ENCODE measurements at regions not wholly inside any gene's neighbourhood (a gene's known extent, or its start where the extent isn't known, plus 50 kb on each side); places are given as distances from the start of the nearest gene placed in this dataset.
"Not testable (repeated sequence)": the region's sequence is repeated elsewhere in the genome, so short reads cannot be mapped to it uniquely, and the experiment has no call there.

DNA sequence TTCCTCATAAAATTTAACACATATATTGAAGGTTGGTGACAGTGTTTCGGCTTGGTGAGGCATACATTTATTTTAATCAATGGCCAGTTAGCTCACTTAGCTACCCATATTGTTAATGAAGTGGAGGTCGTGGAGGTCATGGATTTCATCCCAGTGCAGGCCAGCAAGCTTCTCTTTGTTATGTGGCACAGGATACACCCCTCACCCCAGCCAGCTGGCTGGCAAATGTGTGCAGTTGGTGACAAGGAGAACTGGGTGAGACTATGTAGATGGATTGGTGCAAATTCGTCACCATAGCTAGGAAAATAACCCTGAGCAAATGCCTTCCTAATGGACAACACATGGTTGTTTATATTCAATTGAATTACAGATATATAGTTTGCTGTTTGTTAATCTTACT is 50.5 kb upstream of the FOXP2 start:
- no peak for DNase-seq (ENCODE audit: low spot score)

DNA sequence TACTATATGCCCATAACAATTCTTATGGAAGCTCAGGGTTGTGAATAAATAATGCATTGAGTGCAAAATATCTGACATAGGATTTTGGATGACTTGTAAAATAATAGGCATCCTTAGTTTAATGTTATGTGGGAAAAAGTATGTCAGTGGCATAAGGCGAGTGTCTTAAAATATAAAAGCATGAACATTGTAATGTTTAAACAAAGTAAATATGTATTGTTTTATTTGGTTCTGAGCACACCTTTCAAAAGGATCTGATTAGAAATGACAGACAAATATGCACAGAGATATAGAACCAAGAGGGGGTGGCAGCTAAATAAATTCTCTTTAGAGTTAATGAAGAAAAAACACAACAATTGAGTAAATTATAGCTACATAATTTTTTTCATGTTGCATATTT is 51.3 kb upstream of the FOXP2 start:
- no peak for DNase-seq (ENCODE audit: low spot score)

DNA sequence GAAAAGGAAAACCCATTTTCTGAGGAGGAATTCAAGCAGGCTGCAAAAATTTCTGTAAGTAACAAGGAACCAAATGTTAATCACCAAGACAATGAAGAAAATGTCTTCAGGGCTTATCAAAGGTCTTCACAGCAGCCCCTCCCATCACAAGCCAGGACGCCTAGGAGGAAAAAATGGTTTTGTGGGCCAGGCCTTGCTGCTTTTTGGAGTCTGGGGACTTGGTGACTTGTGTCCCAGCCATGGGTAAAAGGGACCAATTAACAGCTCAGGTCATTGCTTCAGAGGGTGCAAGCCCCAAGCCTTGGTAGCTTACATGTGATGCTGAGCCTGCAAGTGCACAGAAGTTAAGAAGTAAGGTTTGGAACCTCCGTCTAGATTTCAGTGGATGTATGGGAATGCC is 55.7 kb upstream of the FOXP2 start:
- no peak for DNase-seq (ENCODE audit: low spot score)

DNA sequence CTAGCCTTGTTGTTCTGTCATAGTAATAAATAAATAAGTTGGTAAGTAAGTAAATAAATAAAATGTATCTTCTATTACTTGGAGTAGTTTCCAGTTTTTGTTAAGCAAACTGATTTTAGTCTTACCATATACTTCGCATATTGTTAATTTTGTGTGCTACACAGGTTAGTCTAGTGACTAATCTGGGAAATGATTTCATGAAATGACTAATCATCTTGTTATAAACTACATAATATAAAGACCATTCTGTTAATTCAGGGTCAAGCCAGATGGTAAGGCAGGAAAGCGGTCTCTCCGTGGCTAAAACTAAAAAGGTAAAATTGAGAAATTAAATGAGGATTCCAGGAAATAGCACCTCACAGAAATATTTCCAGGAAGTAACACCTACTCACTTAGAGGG is 58.5 kb upstream of the FOXP2 start:
- no peak for DNase-seq (ENCODE audit: low spot score)

DNA sequence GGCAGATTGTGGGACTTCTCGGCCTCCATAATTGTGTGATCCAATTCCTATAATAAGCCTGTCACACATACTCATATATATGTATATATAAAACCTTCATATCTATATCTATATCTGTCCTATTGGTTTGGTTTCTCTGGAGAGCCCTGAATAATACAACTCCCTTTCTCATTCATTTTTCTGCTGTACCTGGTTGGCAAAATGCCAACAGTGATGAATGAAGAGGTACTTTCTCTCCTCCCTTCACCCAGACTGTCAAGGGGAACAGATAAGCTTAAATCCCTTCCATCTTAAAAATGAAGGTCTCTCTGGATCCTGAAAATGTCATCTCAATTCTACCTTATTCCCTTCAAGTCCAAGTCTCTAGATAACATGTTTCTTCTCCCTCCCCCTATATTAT is 60.3 kb upstream of the FOXP2 start:
- DNase-seq (ENCODE audit: low spot score) = no peak

DNA sequence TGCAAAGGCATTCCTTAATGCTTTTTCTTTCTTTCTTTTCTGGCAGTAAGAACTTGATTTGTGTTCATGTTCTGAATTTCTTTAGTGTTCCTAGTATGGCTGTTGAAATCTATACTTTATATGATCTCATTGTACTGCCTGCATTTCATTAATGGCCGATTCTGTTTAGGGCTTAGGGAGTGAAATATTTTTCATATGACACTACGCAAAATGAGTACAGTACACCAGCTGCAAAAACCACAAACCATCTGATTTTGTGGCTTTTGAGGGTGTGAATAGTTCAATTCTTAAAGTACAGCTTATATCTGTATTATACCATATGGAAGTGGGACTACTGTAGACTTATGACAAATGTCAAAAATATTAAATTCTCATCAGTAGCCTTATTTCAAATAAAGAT is 69.1 kb upstream of the FOXP2 start:
- DNase-seq (ENCODE audit: low spot score) = no peak

DNA sequence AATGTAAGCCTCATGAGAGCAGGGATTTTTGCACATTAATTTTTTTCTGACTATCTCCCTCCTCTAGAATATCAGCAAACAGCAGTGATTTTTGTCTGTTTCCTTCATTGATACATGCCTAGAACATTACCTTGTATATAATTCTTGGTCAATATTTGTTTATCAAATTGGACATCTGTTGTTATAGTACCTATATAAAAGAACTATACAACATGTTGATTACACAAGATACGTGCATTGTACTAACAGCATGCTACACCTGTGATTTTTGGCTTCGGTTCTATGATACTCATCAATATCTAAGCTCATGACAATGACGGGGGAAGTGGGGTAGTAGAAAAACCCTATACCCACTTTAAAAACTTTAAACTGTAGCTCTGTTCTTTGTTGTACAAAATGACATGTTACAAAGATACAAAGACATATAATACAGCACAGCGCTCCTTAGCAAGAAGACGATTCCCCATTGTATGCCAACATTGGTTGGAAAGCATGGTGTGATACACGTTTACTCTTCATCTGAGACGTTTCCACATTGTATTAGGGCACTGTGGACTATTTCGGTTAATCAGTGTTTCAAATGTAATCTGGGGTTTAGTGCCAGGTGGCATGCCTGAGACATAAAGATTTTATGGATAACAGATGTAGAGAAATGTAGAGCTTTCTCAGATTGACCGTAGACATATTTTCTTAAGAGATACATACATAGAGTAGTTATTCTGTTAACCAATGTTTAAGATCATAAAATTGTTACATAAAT is 70.5 kb upstream of the FOXP2 start:
- DNase-seq (ENCODE audit: low spot score) = no peak

DNA sequence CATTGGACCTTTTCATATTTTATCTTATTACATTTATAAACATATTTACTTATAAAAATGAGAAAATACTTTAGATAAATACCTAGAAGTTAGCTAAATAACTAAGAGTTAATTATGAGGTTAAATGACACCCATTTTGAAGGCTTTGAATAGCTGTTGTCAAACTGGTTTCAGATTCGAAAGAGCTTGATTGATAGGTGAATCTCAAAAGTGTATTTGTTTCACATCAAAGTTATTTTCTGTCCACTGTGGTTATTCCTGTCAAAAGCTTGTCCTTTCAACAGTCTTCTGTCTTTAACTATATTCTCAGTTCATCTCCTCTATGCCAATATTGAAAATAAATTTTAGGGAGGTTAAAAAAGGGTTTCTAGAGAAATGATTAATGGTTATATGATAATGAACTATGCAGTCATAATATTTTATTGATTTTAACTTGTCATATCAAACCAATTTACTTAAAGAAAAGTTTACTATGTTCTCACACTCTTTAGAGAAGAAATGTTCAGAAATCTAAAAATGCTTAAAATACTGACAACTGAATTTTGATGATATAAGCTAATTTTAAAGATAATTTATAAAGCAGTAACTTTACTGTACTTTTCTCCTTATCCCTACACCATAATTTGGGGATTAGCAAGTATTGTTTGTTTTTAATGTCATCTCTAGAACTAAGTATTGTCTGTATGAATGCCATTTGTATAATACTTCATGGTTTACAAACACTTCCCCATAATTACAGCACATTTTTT is 72.0 kb upstream of the FOXP2 start:
- no peak for DNase-seq (ENCODE audit: low spot score)

DNA sequence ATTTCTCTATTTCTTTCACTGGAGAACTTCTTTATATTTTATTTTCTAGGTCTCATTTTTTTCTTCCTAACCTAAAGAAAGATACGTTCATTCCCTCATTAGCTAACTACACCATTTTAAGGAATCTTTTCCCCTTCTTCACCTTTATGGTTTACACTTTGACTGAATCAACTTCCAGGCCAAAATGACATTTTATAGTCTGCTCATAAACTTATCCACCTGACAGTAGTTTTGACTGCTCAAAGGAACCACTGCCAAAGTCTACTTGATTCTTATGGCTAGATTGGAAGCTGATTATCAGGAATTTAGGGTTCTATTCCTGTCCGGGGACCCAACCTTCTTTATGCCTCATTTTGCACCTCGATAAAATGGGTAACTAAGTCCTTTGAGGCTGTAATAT is 73.0 kb upstream of the FOXP2 start:
- DNase-seq (ENCODE audit: low spot score) = no peak

DNA sequence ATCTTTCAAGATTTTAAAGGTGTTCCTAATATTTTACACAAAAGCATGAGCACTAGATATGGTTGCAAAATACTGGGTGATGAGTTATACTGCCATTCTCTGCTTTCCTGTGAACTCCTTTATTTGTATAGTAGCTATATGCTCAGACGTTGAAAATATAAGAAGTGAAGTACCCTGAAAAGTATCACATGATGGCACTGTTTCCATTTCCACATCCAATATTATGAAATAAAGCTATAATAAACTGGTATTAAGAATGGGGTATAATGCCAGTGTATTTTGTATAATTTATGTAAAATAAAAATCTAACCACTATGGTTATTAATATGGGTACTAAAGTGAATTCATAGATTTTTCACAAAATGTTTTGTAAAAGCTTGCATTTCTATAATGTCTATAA is 79.6 kb upstream of the FOXP2 start:
- DNase-seq (ENCODE audit: low spot score) = no peak

DNA sequence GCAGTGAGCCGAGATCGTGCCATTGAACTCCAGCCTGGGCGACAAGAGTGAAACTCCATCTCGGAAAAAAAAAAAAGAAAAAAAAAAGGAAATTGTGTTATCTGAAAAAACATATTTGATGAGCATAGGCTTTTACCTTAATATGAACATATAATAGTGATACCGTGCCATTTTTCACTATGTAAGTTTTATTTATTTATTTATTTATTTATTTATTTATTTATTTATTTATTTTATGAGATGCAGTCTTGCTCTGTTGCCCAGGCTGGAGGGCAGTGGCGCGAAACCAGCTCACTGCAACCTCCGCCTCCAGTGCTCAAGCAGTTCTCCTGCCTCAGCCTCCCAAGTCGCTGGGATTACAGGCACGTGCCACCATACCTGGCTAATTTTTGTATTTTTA is 85.2 kb upstream of the FOXP2 start:
- DNase-seq (ENCODE audit: low spot score) = not testable (repeated sequence)

DNA sequence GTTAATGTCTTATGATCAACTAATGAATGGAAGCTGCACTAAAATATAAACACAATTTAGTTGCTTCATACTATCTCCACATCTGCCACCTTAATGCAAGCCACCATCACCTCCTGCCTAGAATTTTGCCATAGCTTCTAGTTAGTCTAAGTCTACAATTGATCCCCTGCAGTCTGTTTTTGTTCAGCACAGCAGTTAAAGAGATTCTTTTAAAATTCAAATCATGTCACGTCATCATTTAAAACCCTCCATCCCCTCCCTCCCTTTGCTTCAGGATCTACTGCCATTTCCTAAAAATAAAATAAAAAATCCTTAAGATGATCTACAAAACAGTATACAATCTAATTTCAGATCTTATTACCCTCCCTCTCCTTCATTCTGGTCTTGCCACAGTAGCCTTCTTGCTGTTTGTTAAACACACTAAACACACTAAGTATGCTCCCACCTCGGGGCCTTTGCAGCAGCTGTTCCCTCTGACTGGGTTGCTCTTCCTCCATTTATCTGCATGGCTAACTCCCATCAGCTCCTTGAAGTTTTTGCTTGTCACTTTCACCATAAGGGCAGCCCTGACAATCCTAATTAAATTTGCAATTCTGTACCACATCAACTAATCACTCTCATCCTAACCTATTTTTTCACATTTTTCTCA is 97.0 kb upstream of the FOXP2 start:
- no peak for DNase-seq (ENCODE audit: low spot score)

DNA sequence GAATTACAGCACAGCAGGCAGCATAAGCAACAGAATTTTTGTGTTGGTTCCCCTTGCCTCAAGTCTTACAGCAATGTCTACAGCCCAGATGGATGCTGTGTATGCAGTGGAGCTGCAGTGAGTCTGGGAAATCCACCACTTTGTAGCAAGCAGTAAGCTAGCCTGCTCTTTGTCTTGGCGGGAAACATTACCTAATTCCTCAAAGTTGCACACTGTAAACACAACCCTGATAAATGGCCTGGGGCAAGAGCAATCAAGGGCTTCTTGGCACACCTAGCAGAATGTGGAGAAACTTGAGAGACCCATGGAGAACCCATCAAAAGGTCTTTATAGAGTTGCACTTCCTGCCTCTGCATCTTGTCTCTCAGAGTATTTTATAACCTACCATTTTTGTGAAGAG is 102.0 kb upstream of the FOXP2 start:
- DNase-seq (ENCODE audit: low spot score) = no peak

DNA sequence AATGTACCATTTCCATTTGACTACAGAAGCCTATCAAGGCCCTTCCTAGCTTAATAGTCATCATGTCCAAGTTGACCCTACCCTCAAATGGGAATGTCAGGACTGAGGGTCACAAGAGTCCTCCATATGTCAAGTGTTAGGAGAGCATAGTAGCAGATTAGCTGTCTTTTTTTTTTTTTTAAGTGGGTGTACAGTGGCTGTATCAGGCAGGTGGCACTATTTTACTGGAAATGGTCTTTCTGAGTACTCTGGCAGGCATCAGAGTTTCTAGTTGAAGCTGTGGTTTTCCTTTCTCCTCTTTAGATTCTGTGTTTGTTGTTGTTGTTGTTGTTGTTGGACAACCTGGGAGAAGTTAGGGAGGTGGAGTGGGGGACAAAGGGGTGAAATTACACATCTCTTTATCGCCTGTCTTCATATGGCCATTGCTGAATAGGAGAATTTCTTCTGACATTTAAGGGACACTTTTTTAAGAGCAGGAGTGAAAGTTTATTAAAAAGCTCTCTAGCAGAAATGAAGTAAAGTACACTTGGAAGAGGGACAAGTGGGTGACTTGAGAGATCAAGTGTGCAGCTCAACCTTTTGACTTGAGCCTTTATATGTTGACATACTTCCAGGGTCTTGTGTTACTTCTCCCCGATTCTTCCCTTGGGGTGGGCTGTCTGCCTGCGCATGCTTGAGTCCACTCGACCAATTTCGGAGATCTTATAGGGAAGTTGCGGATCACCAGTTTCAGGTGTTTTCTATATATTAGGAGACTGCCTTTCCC is 104.1 kb upstream of the FOXP2 start:
- DNase-seq (ENCODE audit: low spot score) = no peak

DNA sequence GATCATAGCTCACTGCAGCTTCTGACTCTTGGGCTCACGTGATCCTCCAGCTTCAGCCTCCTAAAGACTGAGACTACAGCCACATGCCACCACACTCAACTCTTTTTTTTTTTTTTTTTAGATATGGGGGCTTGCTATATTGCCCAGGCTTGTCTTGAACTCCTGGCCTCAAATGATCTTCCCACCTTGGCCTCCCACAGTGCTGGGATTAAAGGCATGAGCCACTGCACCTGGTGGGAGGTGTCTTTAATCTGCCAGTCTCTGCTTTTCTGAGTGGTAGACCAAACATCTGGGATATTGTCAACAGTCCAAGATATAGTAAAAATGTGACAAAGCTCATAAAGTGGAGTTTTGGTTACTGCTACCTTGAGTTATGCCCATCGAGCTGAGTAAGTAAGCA is 104.9 kb upstream of the FOXP2 start:
- DNase-seq (ENCODE audit: low spot score) = no peak

DNA sequence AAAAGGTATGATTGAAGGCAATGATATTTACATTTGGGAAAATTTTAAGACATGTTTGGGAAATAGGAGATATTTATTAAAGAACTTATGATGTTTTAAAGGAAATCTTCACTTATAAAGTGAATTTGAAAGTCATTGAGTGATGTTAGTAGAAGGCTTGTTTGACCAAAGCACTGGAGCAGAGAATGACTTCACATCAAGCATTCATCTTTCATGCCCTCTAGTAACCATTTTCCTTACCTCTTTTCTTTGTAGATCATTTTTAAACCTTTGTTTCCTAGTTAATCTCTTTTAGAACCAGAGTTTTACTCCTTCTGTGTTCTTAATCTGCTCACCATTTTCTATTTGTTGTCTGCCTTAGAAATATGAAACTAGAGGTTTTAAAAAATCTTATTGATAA is 111.3 kb upstream of the FOXP2 start:
- no peak for DNase-seq (ENCODE audit: low spot score)

DNA sequence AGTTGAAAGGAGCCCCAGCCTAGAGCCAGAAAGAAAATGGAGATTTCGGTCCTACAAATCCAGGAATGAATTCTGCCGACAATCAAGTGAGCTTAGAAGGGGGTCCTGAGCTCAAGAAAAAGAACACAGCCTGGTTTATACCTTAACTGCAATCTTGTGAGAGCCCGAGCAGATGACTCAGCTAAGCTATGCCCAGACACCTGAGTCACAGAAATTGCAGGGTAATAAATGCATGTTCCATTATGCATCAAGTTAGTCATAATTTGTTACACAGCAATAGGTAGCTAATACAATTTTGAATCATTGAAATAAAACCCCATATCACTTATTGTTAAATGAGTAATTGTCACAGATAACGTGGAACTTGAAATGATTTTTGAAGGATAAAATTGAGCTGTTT is 111.8 kb upstream of the FOXP2 start:
- no peak for DNase-seq (ENCODE audit: low spot score)

DNA sequence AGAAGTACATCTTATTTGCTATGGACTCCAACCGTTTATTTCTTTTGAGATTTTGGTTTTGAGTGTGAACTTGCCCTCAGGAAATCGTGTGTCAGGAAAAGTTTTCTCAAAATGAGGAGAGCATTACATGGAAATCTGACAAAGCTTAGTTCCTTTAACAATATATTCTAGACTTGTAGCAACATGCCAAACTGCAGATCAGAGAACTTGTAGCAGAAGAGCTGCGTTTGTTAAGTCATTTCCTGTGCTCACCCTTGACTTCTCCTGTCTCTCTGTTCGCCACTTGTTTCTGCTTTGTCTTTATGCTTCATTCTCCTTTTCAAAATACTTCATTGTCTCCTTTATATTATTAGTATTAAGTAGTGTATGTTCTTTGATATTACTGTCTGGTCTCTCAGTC is 116.6 kb upstream of the FOXP2 start:
- no peak for DNase-seq (ENCODE audit: low spot score)

DNA sequence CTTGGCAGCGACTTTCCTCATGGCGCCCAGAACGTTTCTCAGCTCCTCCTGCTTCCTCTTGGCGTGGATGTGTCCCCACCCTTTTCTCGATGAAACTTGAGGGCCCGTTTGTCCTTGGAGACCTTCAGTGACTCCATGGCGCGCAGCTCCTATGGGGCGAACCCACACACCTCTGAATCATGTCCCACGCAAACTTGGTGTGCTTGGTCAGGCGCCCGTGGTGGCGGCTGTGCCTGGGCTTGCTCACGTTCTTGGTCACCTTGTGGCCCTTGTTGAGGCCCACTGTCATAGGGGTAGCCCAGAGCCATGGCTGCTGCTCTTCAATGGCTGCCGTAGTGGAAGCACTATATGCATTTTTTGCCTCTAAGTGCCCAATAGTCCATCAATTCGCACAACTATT is 117.5 kb upstream of the FOXP2 start:
- DNase-seq (ENCODE audit: low spot score) = no peak

DNA sequence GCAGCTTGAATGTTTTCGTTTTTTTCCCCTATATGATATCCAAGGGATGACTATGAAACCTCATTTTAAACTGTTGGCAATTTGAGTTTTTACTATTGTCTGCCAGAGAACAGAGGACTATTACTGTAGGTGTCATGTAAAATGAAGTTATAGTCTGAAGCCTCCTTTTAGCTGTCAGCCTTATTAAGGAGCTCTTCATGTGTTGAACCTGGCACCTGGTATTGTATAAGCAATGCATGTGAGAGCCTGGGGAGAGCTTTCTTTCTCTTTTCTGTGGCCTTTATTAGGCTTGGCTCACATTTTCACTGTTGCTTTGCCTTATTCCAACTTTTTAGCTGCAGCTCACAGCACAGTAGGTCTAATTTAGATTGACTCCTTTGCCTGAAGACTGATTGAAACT is 119.1 kb upstream of the FOXP2 start:
- no peak for DNase-seq (ENCODE audit: low spot score)

DNA sequence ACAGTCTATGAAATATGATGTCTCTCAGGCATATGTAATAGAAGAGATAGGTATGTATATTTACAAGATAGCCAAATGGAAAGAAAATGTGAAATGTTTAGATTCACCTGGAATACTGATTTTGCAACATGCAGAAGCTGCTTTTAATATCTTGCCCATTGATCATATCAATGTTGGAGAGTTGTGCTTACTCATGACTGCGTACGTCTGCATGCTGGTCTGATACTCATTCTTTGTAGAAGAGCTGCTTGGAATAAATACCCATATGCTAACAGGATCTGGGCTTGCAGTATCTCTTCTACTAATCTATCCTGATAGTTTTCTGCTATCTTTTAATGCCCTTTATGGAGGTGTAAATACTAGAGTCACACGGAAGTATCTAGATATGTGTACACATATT is 120.6 kb upstream of the FOXP2 start:
- no peak for DNase-seq (ENCODE audit: low spot score)

DNA sequence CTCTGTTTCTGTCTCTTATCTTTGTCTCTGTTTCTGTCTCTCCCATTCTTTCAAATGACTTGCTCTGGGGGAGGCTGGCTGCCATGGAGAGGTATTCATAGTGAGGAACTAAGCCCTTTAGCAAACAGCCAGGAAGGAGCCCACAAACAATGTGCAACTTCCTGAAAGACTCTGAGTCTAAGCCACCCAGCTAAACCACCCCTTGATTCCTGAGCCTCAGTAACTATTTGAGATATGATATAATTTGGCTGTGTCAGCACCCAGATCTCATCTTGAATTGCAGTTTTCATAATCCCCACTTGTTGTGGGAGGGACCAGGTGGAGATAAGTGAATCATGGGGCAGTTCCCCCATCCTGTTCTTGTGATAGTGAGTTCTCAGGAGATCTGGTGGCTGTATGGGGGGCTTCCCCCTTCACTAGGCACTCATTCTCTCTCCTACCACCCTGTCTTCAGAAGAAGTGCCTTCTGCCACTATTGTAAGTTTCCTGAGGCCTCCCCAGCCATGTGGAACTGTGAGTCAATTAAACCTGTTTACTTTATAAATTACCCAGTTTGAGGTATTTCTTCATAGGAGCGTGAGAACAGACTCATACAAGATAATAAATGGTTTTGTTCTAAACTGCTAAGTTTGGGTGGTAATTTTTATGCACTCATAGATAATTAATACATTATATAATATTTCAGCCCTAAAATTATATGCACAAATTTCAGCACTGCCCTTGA is 121.2 kb upstream of the FOXP2 start:
- no peak for DNase-seq (ENCODE audit: low spot score)
